SH-SY5Y (cell line): ENCODE measurements at regions not wholly inside any gene's neighbourhood (a gene's known extent, or its start where the extent isn't known, plus 50 kb on each side); places are given as distances from the start of the nearest gene placed in this dataset.

ENCODE experiments used
- GATA2 ChIP-seq: IDR thresholded peaks from 2 replicates; pipeline ENCODE4 v1.6.1; 2011; ENCODE audit warnings: mild to moderate bottlenecking, low read depth, low read length
- GATA3 ChIP-seq: IDR thresholded peaks from 2 replicates; pipeline ENCODE4 v1.6.1; 2011; ENCODE audit warnings: low read depth, mild to moderate bottlenecking, low read length, moderate library complexity

DNA sequence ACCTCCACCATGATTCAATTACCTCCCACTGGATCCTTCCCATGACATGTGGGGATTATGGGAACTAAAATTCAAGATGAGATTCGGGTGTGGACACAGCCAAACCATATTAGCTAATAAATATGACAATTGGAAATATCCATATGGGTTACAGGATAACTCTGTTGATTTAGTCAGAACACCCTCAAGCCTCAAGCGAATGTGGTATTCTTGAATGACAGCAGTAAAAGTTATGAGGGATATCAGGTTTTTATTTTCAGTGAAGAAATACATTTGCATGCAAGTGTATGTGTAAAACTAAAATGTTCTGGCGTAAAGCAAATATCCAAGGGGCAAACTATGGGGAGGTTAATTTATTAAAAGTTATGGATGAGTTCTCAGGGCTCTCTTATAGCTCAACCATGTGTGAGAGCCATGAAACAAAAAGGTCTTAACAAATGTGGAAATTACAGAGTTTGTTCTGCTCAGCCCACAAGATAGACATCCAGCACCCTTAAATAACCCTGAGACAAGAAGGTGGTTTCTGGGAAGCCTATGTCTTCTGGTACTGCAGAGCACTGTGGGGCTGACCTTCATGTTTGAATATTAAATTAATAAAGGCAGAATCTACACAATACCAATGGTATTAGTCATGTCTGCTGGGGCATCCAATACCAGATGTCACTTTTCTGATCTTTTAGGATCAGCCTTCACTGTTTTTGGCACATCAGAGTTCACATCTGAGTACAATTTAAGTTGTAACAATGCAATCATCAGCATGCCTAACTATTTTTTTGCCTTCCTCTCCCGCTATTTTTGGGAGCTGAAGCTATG lies 370.5 kb upstream of the RSPO3 start:
- TF ChIP-seq GATA3 (no peak), GATA2 (no peak)
